IPS-15b (cell line): ENCODE measurements at regions not wholly inside any gene's neighbourhood (a gene's known extent, or its start where the extent isn't known, plus 50 kb on each side); places are given as distances from the start of the nearest gene placed in this dataset.
"Not testable (repeated sequence)": the region's sequence is repeated elsewhere in the genome, so short reads cannot be mapped to it uniquely, and the experiment has no call there.

ENCODE experiments used
- H3K27me3 ChIP-seq: one replicate; pipeline ENCODE4 v1.6.1; 2013; ENCODE audit warnings: low read length; ENCODE audit not compliant: control insufficient read depth, insufficient read depth
- H3K36me3 ChIP-seq: one replicate; pipeline ENCODE4 v1.6.1; 2013; ENCODE audit warnings: low read length; ENCODE audit not compliant: control insufficient read depth, insufficient read depth
- H3K4me1 ChIP-seq: one replicate; pipeline ENCODE4 v1.6.1; 2013; ENCODE audit warnings: mild to moderate bottlenecking, low read length; ENCODE audit not compliant: control insufficient read depth, insufficient read depth
- H3K4me3 ChIP-seq: one replicate; pipeline ENCODE4 v1.5.1; 2013; ENCODE audit warnings: low read depth, low read length
- H3K9ac ChIP-seq: one replicate; pipeline ENCODE4 v1.6.1; 2013; ENCODE audit warnings: low read depth, mild to moderate bottlenecking, low read length
- H3K9me3 ChIP-seq: one replicate; pipeline ENCODE4 v1.6.1; 2013; ENCODE audit warnings: mild to moderate bottlenecking, low read length; ENCODE audit not compliant: control insufficient read depth, insufficient read depth

GRCh38 chr3:177628095-177628719, 430.9 kb upstream of the TBL1XR1 start:
- not testable (repeated sequence) for H3K27me3 ChIP-seq, H3K4me3 ChIP-seq, H3K9me3 ChIP-seq, H3K4me1 ChIP-seq, H3K9ac ChIP-seq, H3K36me3 ChIP-seq

GRCh38 chr3:177629276-177629675, 432.0 kb upstream of the TBL1XR1 start:
- Histone ChIP-seq H3K4me1 (no peaks in the 10 kb centered on the region), H3K9me3 (no peaks in the 10 kb centered on the region), H3K27me3 (no peaks in the 10 kb centered on the region), H3K36me3 (no peaks in the 10 kb centered on the region), H3K4me3 (no peak overlapping the region), H3K9ac (no peak overlapping the region)

GRCh38 chr3:177633671-177634207, 436.5 kb upstream of the TBL1XR1 start:
- Histone ChIP-seq H3K36me3 (no peaks in the 10 kb centered on the region), H3K9ac (no peak overlapping the region), H3K4me3 (no peak overlapping the region), H3K9me3 (no peaks in the 10 kb centered on the region), H3K4me1 (no peaks in the 10 kb centered on the region), H3K27me3 (no peaks in the 10 kb centered on the region)

GRCh38 chr3:177635601-177636106, 438.4 kb upstream of the TBL1XR1 start:
- not testable (repeated sequence) for H3K4me3 ChIP-seq, H3K9me3 ChIP-seq, H3K36me3 ChIP-seq, H3K27me3 ChIP-seq, H3K4me1 ChIP-seq, H3K9ac ChIP-seq

DNA sequence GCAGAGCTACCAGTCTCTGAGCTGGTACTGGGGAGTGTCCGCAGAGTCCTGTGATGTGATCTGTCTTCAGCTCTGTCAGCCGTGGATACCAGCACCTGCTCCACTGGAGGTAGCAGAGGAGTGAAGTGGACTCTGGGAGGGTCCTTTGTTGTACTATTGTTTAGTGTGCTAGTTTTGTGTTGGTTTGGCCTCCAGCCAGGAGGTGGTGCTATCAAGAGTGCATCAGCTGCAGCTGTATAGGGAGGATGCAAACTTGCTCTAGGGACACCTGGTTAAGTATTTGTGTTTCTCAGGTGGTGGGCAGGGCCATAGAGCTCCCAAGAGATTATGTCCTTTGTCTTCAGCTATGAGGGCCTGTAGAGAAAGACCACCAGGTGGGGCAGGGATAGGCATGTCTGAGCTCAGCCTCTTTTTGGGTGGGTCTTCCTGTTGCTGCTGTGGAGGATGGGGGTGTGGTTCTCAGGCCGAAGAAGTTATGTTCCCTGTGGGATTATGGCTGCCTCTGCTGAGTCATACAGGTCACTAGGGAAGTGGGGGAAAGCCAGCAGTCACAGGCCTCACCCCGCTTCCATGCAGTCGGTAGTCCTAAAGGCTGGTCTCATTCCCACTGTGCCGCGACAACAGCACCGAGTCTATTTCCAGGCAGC, 443.2 kb upstream of the TBL1XR1 start:
- H3K36me3 ChIP-seq: no peaks in the 10 kb centered on the region
- H3K27me3 ChIP-seq: no peaks in the 10 kb centered on the region
- H3K4me3 ChIP-seq: no peak overlapping the region
- H3K9me3 ChIP-seq: no peaks in the 10 kb centered on the region
- H3K4me1 ChIP-seq: no peaks in the 10 kb centered on the region
- no peak overlapping the region for H3K9ac ChIP-seq

DNA sequence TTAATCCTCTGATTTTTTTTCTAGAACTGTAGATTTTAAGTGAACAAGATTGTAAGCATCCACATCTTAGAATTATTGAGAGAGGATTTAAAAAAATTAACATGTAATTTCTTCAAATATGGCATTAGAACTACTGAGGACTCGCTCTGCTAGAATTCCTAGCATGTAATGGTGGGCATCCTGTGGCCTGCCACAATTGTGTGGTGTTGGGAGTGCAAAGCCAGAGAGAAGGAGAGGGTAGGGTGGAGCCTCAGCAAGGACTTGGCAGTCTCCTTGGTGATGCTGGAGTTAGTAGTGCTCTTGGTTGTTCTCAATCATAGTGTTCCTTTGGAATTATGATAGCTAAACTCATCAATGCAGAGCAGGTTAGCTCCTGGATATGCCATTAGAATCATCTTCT, 443.9 kb upstream of the TBL1XR1 start:
- no peak overlapping the region for H3K9ac ChIP-seq
- no peaks in the 10 kb centered on the region for H3K36me3 ChIP-seq
- H3K27me3 ChIP-seq: no peaks in the 10 kb centered on the region
- no peak overlapping the region for H3K4me3 ChIP-seq
- no peaks in the 10 kb centered on the region for H3K9me3 ChIP-seq
- H3K4me1 ChIP-seq: no peaks in the 10 kb centered on the region

DNA sequence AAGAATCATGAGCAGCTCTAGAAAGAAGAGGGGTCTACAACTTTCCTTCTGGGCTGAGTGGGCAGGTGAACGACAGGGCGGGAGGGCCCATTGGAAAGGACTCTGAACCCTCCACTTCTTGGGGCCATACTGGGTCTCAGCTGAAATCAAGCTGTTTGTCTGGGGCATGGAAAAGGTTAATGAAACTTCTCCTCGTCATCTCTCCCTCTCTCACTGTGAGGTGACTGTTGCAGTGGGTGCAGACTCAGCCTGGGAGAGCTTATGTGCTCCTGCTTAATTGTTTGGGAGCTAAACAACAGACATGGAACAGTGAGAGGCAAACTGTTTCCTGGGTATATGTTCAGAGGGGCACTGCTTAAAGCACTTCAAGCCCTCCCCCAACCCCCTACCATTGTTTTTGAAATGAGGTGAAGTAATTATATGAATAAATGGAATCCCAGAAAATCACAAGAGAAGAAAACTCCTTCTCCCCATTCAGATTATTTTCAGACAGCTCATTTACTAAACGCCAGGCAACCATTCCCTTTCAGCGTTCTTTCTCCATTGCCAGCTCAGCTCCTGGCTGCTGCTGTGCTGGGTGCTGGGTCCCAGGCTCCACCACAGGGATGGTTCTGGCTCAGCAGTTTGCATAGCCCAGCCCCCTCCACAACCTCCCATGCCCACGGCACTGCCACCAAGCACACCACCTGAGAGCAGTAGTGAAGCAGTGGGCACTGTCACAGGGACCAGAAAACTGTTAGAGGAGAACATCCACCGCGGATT, 444.9 kb upstream of the TBL1XR1 start:
- no peak overlapping the region for H3K4me3 ChIP-seq

DNA sequence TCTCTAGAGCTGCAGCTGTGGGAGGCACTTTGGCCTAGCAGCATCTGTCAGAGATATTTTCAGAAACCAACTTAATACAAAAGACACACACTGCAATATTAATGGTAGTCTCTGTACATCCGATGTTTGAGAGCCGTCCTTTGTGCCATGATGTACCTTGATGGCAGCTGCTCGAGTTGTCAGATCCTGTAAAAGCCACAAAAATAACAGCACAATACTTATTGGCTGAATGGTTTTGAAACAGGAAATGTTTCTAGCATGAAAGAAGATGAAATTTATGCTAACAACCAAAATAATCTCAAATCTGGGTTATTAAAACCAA, 445.5 kb upstream of the TBL1XR1 start:
- Histone ChIP-seq H3K27me3 (no peaks in the 10 kb centered on the region), H3K9me3 (no peaks in the 10 kb centered on the region), H3K4me3 (no peak overlapping the region), H3K4me1 (no peaks in the 10 kb centered on the region), H3K36me3 (no peaks in the 10 kb centered on the region), H3K9ac (no peak overlapping the region)

More for the DNA sequence above, 444.9 kb upstream of the TBL1XR1 start:
- Histone ChIP-seq H3K9ac (no peak overlapping the region), H3K9me3 (no peaks in the 10 kb centered on the region), H3K36me3 (no peaks in the 10 kb centered on the region), H3K4me1 (no peaks in the 10 kb centered on the region), H3K27me3 (no peaks in the 10 kb centered on the region)

DNA sequence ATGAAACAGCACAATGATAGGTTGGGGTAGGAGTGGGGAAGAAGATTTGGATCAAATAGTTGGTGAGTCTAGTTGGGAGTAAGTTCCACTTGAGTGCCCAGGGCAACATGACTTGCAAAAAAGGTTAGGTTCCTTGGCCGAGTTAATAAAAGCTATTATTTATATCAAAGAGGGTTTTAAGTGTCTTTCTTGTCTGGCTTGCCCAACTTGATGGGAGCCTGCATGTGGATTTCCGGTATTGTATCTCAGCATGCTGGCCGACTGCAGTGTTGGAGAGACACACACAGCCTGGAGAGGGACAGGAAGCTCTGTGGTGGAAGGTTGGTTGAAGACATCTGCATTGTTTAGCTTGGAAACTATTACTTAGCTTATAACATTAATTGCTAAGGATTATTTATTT, 449.5 kb upstream of the TBL1XR1 start:
- H3K9me3 ChIP-seq: no peaks in the 10 kb centered on the region
- H3K4me3 ChIP-seq: no peak overlapping the region
- no peaks in the 10 kb centered on the region for H3K4me1 ChIP-seq
- no peaks in the 10 kb centered on the region for H3K27me3 ChIP-seq
- H3K9ac ChIP-seq: no peak overlapping the region
- no peaks in the 10 kb centered on the region for H3K36me3 ChIP-seq

- Histone ChIP-seq H3K27me3 (no peaks in the 10 kb centered on the region), H3K4me1 (no peaks in the 10 kb centered on the region), H3K36me3 (no peaks in the 10 kb centered on the region), H3K9me3 (no peaks in the 10 kb centered on the region), H3K9ac (no peak overlapping the region), H3K4me3 (no peak overlapping the region)
These were observed 450.1 kb upstream of the TBL1XR1 start for GRCh38 chr3:177647341-177647740.

DNA sequence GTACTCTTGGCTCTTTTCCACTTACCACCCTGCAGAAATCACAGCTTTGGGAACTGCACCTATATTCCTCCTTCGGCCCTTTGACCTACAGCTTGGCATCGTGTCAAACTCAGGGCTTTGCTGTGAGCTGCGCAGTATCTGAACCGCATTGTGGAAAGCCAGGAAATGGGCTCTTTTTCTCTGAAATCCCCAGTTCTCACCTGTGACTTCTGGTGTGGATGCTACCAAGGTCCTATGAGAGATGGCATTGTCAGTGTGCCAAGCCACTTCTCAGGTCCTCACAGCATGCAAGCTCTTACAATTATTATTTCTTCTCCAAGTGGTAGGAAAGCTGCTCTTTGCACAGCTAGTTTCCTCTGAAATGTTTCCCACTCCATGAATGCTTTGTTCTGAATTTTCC, 450.6 kb upstream of the TBL1XR1 start:
- H3K9me3 ChIP-seq: no peaks in the 10 kb centered on the region
- H3K9ac ChIP-seq: no peak overlapping the region
- no peaks in the 10 kb centered on the region for H3K36me3 ChIP-seq
- H3K27me3 ChIP-seq: no peaks in the 10 kb centered on the region
- H3K4me3 ChIP-seq: no peak overlapping the region
- no peaks in the 10 kb centered on the region for H3K4me1 ChIP-seq
